Left renal pelvis (tissue), 4 donors: ENCODE measurements at regions not wholly inside any gene's neighbourhood (a gene's known extent, or its start where the extent isn't known, plus 50 kb on each side); places are given as distances from the start of the nearest gene placed in this dataset.
"Not testable (repeated sequence)": the region's sequence is repeated elsewhere in the genome, so short reads cannot be mapped to it uniquely, and the experiment has no call there.

Experiments used
- DNase-seq, 4 donors: peaks; one replicate each; pipeline ENCODE4 v3.0.0-alpha.2; 2013; ENCODE audit warnings: low read depth in 4 of 4, low spot score in 3 of 4

DNA sequence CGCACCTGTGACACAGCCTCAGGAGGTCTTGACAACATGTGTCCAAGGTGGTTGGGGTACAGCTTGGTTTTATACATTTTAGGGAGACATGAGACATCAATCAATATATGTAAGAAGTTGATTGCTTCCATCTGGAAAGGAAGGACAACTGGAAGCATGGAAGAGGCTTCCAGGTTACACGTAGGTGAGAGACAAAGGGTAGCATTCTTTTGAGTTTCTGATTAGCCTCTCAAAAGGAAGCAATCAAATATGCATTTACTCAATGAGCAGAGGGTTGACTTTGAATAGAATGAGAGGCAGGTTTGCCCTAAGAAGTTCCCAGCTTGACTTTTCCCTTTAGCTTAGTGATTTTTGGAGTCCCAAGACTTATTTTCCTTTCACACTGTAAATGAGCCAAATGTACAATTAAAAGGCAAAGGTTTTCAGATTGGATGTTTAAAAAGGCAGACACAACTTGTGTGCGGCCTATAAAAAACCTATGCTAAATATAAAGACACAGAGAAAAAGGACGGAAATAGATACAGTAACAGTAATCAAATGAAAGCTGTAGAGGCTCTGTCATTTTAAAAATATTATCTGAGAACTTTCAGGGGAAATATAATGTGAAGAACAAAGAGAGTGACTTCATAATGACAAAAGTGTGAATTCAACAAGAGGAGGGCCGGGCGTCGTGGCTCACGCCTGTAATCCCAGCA is 65.7 kb upstream of the LANCL2 start:
- DNase-seq: no peak

- no peak for DNase-seq
Measured at GRCh38 chr7:55303220-55303619, 61.9 kb upstream of the LANCL2 start.

- no peak for DNase-seq
Measured at GRCh38 chr7:55304018-55304762, 60.9 kb upstream of the LANCL2 start.

GRCh38 chr7:55305135-55305534 is 60.0 kb upstream of the LANCL2 start:
- DNase-seq: no peak

GRCh38 chr7:55306331-55306730 is 58.8 kb upstream of the LANCL2 start:
- no peak for DNase-seq

- no peak for DNase-seq
Measured at GRCh38 chr7:55307123-55307916, 57.8 kb upstream of the LANCL2 start.

DNA sequence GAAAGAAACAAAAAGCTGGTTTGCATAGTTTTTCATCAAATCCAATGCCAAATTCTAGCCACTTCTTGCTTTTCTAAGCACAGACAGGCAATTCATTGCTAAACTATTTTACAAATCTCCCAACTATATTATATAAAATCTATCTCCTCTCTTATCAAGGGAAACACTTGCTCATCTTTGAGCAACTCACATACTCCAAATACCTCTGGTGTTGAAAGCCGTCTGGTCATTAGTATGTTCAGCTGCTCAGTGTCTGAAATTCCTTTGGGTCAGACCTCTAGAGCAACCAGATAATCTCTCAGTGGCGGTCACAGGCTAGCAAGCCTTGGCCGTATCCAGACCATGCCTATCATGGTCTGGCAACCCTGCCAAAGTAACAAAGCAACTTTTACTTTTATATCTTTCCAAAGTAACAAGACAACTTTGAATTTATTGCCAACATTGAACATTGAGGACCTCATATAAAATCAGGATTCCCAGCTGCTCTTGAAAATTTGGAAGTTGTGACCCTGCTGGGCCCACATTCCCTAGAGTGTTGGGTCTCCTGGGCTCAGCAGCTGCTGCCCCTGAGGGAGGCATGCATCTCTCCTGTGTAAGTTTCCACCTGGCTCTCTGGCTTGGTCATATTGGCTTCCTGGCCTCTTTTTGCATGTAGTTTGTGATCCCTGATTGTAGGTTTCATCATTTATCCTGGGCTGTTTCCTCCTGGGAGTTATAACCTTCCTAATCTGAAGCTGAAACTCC is 56.8 kb upstream of the LANCL2 start:
- DNase-seq: no peak

- DNase-seq: no peak
Measured at GRCh38 chr7:55309040-55309991, 55.8 kb upstream of the LANCL2 start.

- DNase-seq: no peak
Measured at GRCh38 chr7:55310287-55311025, 54.7 kb upstream of the LANCL2 start.

DNA sequence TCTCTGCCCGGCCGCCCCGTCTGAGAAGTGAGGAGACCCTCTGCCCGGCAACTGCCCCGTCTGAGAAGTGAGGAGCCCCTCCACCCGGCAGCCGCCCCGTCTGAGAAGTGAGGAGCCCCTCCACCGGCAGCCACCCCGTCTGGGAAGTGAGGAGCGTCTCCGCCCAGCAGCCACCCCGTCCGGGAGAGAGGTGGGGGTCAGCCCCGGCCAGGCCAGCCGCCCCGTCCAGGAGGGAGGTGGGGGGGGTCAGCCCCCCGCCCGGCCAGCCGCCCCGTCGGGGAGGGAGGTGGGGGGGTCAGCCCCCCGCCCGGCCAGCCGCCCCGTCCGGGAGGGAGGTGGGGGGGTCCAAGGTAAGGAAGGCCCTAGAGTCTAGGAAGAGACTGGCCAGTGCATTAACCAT is 53.2 kb upstream of the LANCL2 start:
- DNase-seq: not testable (repeated sequence)

GRCh38 chr7:55313671-55314070 is 51.5 kb upstream of the LANCL2 start:
- not testable (repeated sequence) for DNase-seq

DNA sequence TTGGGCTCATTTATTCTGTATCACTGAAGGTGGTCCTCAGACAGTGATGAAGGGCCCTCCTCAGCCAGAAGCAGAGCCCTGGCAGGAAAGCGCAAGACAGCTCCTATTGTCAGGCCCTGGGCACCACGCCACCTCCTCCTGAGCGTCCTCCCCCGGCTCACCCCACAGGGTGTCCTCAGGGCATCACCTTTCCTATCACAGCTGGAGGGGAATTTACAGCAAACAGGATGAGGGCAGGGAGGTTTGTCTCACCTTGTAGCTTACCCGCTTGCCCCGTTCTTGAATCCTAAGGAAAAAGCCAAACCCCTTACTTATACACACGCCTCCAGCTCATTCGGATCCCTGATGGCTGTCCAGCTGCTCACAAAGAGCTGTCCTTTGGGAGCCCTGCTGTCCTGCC is 50.2 kb upstream of the LANCL2 start:
- no peak for DNase-seq
